ENCODE measurements at regions not wholly inside any gene's neighbourhood (a gene's known extent, or its start where the extent isn't known, plus 50 kb on each side); places are given as distances from the start of the nearest gene placed in this dataset.

DNA sequence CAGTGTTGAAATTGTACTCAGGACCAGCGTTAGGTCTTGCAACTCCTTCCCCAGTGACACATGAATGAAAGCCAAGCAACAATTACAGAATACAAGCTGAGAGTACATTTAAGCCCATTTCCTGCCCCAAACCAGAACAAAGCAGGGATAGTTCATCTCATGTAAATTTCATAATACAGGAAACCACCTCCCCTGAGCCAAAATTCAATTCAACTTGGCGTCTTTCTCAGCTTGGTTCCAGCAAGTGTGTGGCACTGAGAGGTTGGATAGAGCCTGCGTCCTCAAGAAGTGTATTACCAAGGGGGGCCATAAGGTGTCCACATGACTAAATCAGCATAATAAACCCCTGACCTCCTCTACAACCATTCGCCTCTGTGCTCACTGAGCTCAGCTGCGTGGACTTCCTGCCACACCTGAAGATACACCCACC is 278.9 kb upstream of the CRY1 start:
- Mint-ChIP-seq H3K27me3 (ENCODE audit: low read depth) (peaks cover 14% of the 10 kb centered on the region), H3K4me3 (no peak overlapping the region), H3K27ac (no peak overlapping the region), H3K4me1 (peaks cover 8% of the 10 kb centered on the region), H3K36me3 (ENCODE audit: low read depth) (no peaks in the 10 kb centered on the region), H3K9me3 (no peaks in the 10 kb centered on the region)
- TF ChIP-seq, protein P1, sequence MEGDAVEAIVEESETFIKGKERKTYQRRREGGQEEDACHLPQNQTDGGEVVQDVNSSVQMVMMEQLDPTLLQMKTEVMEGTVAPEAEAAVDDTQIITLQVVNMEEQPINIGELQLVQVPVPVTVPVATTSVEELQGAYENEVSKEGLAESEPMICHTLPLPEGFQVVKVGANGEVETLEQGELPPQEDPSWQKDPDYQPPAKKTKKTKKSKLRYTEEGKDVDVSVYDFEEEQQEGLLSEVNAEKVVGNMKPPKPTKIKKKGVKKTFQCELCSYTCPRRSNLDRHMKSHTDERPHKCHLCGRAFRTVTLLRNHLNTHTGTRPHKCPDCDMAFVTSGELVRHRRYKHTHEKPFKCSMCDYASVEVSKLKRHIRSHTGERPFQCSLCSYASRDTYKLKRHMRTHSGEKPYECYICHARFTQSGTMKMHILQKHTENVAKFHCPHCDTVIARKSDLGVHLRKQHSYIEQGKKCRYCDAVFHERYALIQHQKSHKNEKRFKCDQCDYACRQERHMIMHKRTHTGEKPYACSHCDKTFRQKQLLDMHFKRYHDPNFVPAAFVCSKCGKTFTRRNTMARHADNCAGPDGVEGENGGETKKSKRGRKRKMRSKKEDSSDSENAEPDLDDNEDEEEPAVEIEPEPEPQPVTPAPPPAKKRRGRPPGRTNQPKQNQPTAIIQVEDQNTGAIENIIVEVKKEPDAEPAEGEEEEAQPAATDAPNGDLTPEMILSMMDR (IDR thresholded peaks at IDR 0.05; ENCODE audit: unreplicated experiment in 3 of 3), result no peak

DNA sequence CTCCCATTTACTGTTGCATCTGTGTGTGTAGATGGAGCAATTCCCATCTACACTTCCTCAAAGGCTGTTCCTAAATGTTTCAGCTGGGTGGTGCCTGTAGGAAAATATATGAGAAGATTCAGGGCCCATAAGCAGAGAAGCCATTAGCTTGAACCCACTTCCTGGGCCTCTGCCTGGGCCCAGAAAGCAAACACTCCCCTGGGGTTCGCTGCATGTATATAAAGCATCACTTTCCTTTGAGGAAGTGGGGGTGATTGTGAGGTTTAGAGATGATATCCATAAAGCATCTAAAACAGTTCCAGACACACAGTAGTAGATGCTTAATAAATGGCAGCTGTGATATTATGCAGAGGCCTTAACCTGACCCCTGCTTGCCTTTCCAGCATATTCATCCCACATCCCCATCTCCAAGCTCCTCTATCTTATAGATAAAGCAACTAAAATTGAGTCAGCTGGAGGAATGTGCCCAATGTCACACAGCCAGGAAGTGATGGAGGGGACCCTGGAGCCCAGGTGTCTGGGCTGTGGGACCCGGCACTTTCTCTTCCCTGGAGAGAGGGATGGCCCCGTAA is 280.0 kb upstream of the CRY1 start:
- Mint-ChIP-seq H3K4me1 (peaks cover 14% of the 10 kb centered on the region), H3K27ac (no peak overlapping the region), H3K27me3 (ENCODE audit: low read depth) (peaks cover 14% of the 10 kb centered on the region), H3K36me3 (ENCODE audit: low read depth) (no peaks in the 10 kb centered on the region), H3K4me3 (no peak overlapping the region), H3K9me3 (no peaks in the 10 kb centered on the region)
- TF ChIP-seq, protein P1 (IDR thresholded peaks at IDR 0.05; ENCODE audit: unreplicated experiment in 3 of 3), result no peak

DNA sequence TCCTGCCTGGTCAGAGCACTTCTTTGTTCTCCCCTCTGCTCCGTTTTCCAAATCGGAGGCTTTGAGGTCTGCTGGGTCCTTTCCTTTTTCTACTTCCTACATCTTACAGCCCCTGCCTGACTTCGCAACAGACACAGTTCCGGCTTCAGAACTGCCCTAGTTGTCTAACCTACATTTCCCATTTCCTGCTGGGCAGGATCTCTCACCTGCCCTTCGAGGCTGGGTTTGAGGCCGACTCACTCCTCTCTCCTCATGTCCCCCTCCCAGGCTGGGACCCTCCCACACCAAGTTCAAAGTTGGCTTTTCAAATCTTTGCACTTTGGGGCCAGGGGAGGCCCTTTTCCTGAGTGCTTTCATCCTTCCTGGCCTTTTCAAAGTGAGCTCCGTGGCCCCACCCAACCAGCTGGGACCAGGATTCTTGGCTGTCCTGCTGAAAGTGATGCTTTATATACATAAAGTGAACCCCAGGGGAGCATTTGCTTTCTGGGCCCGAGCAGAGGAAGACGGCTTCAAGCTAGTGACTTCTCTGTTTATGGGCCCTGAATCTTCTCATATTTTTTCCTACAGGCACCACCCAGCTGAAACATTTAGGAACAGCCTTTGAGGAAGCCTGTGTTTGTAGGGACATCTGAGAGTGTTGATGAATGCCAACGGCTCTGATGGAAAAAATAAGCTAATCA is 281.0 kb upstream of the CRY1 start:
- TF ChIP-seq, protein P1 (IDR thresholded peaks at IDR 0.05; ENCODE audit: unreplicated experiment in 3 of 3), result no peak
- H3K4me3 Mint-ChIP-seq, result no peak overlapping the region
- H3K9me3 Mint-ChIP-seq, result no peaks in the 10 kb centered on the region
- H3K4me1 Mint-ChIP-seq, result peaks cover 14% of the 10 kb centered on the region
- peaks cover 14% of the 10 kb centered on the region for H3K27me3 Mint-ChIP-seq (ENCODE audit: low read depth)
- H3K36me3 Mint-ChIP-seq (ENCODE audit: low read depth), result no peaks in the 10 kb centered on the region
- H3K27ac Mint-ChIP-seq, result no peak overlapping the region

DNA sequence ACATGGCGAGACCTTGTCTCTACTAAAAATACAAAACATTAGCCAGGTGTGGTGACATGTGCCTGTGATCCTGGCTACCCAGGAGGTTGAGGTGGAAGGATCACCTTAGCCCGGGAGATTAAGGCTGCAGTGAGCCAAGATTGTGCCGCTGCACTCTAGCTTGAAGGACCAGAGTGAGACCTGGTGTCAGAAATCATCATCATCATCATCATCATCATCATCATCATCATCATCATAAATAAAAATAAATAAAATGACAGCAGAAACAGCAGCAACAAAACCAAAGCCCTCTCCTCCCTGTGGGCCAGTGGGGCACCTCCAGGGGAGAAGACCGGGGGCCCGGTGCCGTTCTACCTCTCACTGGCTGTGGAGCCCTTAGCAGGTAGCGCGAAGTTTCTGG is 281.9 kb upstream of the CRY1 start:
- no peaks in the 10 kb centered on the region for H3K36me3 Mint-ChIP-seq (ENCODE audit: low read depth)
- TF ChIP-seq, protein P1 (IDR thresholded peaks at IDR 0.05; ENCODE audit: unreplicated experiment in 3 of 3), result no peak
- H3K9me3 Mint-ChIP-seq, result no peaks in the 10 kb centered on the region

DNA sequence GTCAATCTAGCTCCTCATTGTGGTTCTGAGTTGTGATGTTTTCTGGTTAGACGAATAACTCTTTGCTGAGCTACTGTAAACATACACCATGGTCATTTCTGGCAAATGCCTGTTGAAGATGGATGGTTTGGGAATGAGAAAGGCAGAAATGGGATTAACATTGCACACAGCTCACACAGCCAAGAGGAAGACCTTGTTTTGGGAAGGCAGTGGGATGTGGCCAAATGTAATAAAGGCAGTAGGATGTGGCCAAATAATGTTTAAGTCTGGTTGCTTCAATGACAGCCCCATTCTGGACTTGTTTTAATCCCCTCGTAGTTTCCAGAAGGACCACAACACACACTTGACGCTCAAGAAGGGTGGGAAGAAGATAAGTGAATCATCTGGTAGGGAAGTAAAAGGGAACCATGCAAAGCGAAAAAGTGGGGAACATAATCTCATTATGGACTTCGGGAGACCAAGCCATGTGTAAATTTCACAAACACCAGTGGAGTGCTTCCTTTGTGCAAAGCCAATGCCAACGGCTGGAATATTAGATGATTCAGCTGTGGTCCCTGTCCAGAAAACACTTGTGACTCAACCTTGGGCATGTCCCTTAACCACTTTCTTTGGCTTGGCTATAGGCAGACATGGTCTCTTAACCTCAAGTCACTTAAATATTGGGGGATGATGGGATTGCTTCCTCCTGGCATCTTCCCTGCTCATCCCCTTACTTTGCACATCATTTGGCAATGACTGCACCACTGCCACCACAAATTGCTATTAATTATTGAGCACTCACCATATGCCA is 284.4 kb upstream of the CRY1 start:
- H3K9me3 Mint-ChIP-seq, result no peaks in the 10 kb centered on the region
- H3K27ac Mint-ChIP-seq, result no peak overlapping the region
- H3K4me1 Mint-ChIP-seq, result peaks cover 23% of the 10 kb centered on the region
- H3K27me3 Mint-ChIP-seq (ENCODE audit: low read depth), result peaks cover 17% of the 10 kb centered on the region
- no peak overlapping the region for H3K4me3 Mint-ChIP-seq
- H3K36me3 Mint-ChIP-seq (ENCODE audit: low read depth), result no peaks in the 10 kb centered on the region
- TF ChIP-seq, protein P1 (IDR thresholded peaks at IDR 0.05; ENCODE audit: unreplicated experiment in 3 of 3), result no peak

More for the DNA sequence above, 281.9 kb upstream of the CRY1 start:
- Mint-ChIP-seq H3K4me1 (peaks cover 22% of the 10 kb centered on the region), H3K27me3 (ENCODE audit: low read depth) (peaks cover 14% of the 10 kb centered on the region), H3K4me3 (no peak overlapping the region), H3K27ac (no peak overlapping the region)
